Endothelial cell of hepatic sinusoid (primary cell): ENCODE measurements at regions not wholly inside any gene's neighbourhood (a gene's known extent, or its start where the extent isn't known, plus 50 kb on each side); places are given as distances from the start of the nearest gene placed in this dataset.
"Not testable (repeated sequence)": the region's sequence is repeated elsewhere in the genome, so short reads cannot be mapped to it uniquely, and the experiment has no call there.

ENCODE experiments used
- in situ Hi-C: cut with HindIII; loops from 2 replicates; pipeline ENCODE4 v1.10.0; 2017; ENCODE audit warnings: low sequenced_read_pairs

- in situ Hi-C loops: loop anchor here (5.0 kb wide), 1 partner anchor 286 kb away; no protein-coding TSS in a partner anchor
Observed at GRCh38 chr3:170713653-170714052, 127.8 kb upstream of the SLC7A14 start.

DNA sequence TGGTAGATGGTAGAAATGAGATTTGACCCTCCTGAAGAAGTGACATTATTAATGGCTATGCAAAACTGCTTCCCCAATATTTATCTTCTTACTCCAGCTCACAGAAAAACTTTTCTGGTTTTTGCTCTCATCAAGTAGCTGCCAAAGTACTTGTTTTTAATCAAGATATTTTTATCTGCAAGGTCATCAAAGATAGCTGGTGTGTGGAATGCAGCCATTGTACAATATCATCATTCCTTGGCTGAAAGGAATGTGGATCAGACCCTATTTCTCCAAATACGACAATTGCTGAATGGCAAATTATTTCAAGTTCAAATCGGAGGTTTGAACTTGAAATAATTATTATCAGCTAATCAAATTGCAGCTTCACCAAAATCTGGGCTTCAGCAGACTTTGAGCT lies 126.9 kb upstream of the SLC7A14 start:
- in situ Hi-C loops: loop anchor here (5.0 kb wide), 1 partner anchor 285 kb away; no protein-coding TSS in a partner anchor

GRCh38 chr3:170712336-170712735 lies 126.5 kb upstream of the SLC7A14 start:
- in situ Hi-C loops: loop anchor here (5.0 kb wide), 1 partner anchor 285 kb away; no protein-coding TSS in a partner anchor

GRCh38 chr3:170711786-170712185 lies 125.9 kb upstream of the SLC7A14 start:
- in situ Hi-C loops: loop anchor here (5.0 kb wide), 1 partner anchor 284 kb away; no protein-coding TSS in a partner anchor

- in situ Hi-C loops: no loop called here
Observed at GRCh38 chr3:170709046-170709445, 123.2 kb upstream of the SLC7A14 start.

- in situ Hi-C loops: no loop called here
Observed at GRCh38 chr3:170707899-170708298, 122.0 kb upstream of the SLC7A14 start.

- in situ Hi-C loops: no loop called here
Observed at GRCh38 chr3:170705131-170705530, 119.3 kb upstream of the SLC7A14 start.

DNA sequence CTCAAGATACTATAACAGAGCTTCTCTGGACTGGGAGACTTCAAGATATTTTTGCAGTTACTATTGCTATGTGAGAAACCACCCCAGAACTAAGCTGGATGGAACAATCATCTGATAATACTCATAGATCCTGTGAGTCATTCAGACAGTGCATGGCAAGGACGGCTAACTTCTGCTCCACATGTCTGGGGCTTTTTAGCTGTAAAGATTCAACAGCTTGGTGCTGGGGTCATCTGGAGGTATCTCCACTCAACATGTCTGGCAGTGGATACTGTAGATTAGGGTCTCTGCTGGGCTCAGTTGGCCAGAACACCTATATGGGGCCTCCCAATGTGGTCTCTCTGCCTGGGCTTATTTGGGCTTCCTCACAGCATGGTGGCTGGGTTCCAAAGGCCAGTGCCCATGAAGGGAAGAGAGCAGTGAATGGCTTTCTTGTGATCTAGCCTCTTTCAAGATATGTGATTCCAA lies 117.3 kb upstream of the SLC7A14 start:
- in situ Hi-C loops: no loop called here

- in situ Hi-C loops: no loop called here
Observed at GRCh38 chr3:170701696-170702678, 116.1 kb upstream of the SLC7A14 start.

DNA sequence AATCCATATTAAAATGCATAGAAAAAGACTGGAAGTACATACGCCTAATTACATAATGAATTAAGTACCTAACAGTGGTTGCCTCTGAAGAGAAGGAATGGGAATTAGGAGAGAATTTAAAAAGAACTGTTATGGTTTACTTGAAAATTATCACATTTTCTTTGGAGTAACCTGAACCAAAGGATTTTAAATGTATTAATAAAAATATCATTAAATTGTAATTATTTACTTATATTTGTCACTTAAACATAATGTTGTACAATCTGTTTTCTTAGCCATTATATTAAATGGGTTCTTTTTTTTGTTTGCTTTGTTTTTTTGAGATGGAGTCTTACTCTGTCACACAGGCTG lies 114.2 kb upstream of the SLC7A14 start:
- in situ Hi-C loops: no loop called here

GRCh38 chr3:170699158-170700053 lies 113.5 kb upstream of the SLC7A14 start:
- in situ Hi-C loops: loop anchor here (5.0 kb wide), 1 partner anchor 67 kb away; no protein-coding TSS in a partner anchor

DNA sequence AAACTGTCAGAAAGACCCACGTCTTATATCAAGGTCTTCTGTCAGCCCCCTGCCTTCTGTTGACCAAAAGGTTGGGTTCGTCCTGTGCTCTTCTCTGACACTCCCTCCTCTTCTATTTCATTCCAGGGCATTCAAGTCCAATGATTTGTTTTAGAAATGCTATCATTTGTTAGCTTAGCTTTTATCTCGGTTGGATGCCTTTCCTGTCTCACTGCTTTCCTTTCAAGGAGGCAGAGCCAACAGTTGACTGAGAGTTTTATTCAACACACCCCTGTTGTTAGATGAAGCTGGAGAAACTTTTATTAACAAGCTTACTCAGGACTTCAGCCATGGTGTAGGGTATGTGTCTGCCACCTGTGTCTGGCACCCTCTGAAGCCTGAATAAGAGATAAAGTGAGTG lies 112.0 kb upstream of the SLC7A14 start:
- in situ Hi-C loops: loop anchor here (5.0 kb wide), 1 partner anchor 66 kb away; no protein-coding TSS in a partner anchor

GRCh38 chr3:170697131-170697530 lies 111.3 kb upstream of the SLC7A14 start:
- in situ Hi-C loops: loop anchor here (5.0 kb wide), 1 partner anchor 65 kb away; no protein-coding TSS in a partner anchor

DNA sequence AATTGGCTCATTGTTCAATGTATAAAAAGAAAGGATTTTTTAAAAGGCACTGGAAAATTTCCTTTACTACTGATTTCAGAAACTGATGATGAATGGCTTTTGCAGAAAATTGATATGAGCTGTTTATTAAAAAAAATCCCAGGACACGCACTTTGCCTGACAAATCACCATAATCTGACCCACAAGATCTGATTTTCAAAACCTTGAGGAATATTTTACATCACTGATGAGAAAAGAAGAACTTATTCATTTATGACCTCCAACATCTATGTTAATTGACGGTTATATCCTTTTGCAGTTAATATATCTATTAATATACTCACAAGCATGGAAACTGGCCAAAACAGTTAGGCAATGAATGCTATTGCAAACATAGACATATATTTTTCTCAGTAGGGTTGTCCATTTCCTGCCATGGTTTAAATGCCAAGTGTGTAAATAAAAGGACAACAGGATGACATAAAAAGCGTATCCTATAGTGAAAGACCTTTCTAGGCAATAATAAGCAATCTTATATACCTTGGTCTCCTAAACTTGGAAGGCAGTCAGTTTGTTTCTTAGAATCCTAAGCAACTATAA lies 109.7 kb upstream of the SLC7A14 start:
- in situ Hi-C loops: loop anchor here (5.0 kb wide), 1 partner anchor 63 kb away; no protein-coding TSS in a partner anchor

DNA sequence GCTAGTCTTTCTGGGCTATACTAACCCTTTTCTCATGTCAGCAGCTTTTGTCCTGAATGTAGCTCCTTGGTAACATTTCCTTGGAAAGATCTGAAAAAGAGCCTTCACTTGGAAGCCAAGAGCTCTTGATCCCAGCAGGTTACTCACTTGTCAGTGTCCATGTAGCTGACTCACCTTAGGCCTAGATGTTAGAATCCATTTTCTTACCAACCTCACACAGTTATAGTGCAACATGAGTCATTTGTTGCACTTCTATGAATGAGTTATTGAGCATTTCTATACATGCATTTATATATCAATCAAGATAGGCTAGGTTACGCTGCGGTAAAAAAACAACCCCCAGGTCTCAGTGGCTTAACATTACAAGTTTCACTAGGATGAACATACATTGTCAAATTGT lies 106.8 kb upstream of the SLC7A14 start:
- in situ Hi-C loops: no loop called here

DNA sequence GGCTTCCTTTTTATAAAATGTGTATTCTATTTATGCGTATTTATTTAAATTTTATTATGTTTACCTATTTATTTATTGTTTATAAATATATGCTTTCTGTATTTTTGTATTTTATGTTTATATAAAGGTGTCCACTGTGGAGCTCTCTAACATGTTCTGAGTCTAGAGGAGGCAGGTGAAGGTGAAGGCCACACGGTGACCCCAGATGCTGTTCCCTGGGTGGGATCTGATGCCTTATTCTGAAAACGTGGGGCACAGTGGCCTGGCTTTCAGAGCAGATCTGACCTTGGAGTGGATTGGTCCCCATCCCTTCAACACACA lies 104.7 kb upstream of the SLC7A14 start:
- in situ Hi-C loops: no loop called here

DNA sequence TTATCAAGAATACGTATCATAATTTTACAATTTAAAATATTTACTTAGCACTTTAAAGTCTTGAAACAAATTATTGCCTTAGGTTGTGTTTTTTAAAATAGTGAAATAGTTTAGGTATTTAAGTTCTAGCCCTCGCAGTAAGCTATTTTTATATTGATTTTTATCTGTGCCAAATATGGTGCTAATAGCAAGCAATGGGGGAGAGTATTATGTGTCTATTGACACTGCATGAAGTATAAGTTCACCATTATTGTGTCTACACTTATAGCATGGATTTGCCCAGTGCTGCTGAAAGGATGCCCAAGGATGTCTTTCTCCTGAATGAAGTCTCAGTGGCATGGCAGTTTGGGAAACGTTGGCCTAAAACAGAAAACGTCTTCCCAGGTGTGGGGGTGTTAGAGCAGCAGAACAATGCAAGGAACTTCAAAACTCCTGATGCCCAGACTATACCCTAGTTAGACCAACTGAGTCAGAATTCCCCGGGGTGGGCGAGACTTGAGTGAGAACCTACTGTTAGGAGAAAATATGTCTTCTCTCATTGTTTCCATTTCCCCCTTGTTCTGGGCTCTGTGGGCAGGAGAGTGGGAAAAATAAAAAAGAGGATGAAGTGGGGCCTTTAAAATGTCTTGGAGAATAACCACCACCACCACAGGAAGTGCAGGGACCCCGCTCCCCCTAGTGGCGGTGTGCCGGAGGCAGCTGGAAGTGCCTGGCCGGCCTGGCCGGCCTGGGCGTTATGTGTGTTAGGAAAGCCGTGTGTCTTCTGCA lies 104.2 kb upstream of the SLC7A14 start:
- in situ Hi-C loops: no loop called here

GRCh38 chr3:170689296-170689829 lies 103.5 kb upstream of the SLC7A14 start:
- in situ Hi-C loops: no loop called here

GRCh38 chr3:170688222-170688621 lies 102.3 kb upstream of the SLC7A14 start:
- in situ Hi-C loops: not testable (repeated sequence)

DNA sequence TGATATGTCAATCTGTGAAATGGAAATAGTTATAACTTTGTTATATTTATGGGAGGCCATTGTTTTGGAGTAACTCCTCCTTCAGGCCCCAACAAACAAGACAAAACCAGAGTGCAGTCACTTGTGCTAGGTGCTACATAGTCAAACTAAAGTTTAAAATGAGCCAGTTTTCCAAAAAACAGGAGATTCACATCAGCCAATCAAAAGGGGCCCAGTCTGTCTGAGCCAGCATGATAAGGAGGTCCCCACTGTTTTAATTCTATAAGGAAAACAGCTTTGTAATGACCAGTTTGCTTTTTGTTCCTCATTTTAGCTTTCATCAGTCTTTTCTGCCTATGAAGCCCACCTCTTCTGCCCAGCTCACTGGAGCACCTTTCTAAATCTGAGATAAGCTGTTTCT lies 94.7 kb upstream of the SLC7A14 start:
- in situ Hi-C loops: no loop called here
